22Rv1 (cell line): ENCODE measurements at regions not wholly inside any gene's neighbourhood (a gene's known extent, or its start where the extent isn't known, plus 50 kb on each side); places are given as distances from the start of the nearest gene placed in this dataset.

ENCODE experiments used
- ZFX ChIP-seq: fragments of 450-650 bp; IDR thresholded peaks from 2 replicates; pipeline ENCODE4 v1.6.1; 2017; ENCODE audit warnings: antibody characterized with exemption, borderline replicate concordance
- TF ChIP-seq, protein P1 (sequence below): fragments of 450-650 bp; IDR thresholded peaks from 2 replicates; pipeline ENCODE4 v1.5.1; 2017; ENCODE audit warnings: mild to moderate bottlenecking

DNA sequence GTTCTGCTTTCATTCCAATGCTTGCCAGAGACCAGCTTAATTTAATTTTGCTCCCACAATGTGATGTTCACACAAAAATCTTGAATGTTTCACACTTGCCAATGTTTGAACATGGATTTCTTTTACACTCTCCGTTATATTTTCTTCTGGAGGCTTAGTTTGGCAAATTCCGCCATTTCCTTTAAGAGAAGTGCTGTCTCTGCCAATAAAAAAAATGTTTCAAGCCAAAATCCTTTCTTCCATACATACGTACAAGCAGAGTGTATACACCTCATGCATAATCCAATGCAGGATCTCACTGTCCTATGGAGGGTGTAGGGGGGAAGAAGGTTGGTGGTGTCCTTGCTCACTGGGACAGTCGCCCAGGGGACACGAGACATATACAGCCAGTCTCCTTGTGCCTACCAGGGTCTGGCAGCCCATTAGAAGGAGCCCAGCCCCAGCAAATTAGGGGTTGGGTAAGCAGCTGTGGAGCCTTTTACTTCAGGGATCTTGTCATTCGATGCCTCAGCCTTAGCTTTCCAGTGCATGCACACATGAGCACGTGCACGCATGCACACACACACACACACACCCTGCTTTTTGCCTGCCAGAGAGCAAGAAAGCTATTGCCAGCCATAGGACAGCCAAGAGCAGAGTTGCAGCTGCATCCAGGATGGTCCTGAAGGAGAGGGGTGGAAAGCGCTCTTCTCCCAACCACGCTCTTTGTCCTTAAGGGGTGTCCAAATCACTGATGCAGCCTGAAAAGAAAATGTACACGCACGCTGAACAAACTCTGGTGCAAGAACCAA lies 208.3 kb downstream of the FOXO1 start:
- TF ChIP-seq, protein P1, sequence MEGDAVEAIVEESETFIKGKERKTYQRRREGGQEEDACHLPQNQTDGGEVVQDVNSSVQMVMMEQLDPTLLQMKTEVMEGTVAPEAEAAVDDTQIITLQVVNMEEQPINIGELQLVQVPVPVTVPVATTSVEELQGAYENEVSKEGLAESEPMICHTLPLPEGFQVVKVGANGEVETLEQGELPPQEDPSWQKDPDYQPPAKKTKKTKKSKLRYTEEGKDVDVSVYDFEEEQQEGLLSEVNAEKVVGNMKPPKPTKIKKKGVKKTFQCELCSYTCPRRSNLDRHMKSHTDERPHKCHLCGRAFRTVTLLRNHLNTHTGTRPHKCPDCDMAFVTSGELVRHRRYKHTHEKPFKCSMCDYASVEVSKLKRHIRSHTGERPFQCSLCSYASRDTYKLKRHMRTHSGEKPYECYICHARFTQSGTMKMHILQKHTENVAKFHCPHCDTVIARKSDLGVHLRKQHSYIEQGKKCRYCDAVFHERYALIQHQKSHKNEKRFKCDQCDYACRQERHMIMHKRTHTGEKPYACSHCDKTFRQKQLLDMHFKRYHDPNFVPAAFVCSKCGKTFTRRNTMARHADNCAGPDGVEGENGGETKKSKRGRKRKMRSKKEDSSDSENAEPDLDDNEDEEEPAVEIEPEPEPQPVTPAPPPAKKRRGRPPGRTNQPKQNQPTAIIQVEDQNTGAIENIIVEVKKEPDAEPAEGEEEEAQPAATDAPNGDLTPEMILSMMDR = no peak
- TF ChIP-seq ZFX = no peak
